ENCODE measurements at regions not wholly inside any gene's neighbourhood (a gene's known extent, or its start where the extent isn't known, plus 50 kb on each side); places are given as distances from the start of the nearest gene placed in this dataset.

- Mint-ChIP-seq H3K9me3 (peaks cover 2 to 14% (median 5%) of the 10 kb centered on the region in 7 donors), H3K4me1 (no peaks in the 10 kb centered on the region), H3K27ac (no peak overlapping the region), H3K36me3 (no peaks in the 10 kb centered on the region), H3K4me3 (no peak overlapping the region), H3K27me3 (ENCODE audit: low read depth in 3 of 3) (peaks cover 0 to 5% (median 2%) of the 10 kb centered on the region in 3 donors)
- 94% methylated on average over 4 of the region's 5 CpGs for WGBS (ENCODE audit: insufficient coverage)
- intact Hi-C loops (cut with micrococcal nuclease): no loop called here
- H3K27me3 ChIP-seq (ENCODE audit: control insufficient read depth in 2 of 2, insufficient read depth in 2 of 2, low read length in 2 of 2): no peaks in the 10 kb centered on the region
- H3K9me3 ChIP-seq (replicated peaks in 1 of 2; ENCODE audit: control insufficient read depth in 1 of 2, insufficient read depth in 1 of 2, low read length in 2 of 2): peaks cover 0 to 3% of the 10 kb centered on the region in 2 donors
- H4K20me1 ChIP-seq (ENCODE audit: insufficient read depth, low read length): no peaks in the 10 kb centered on the region
- no peak overlapping the region for H3K27ac ChIP-seq (ENCODE audit: low read depth in 1 of 2, low read length in 2 of 2)
- no peaks in the 10 kb centered on the region for H3K36me3 ChIP-seq (replicated peaks in 1 of 2; ENCODE audit: control insufficient read depth in 1 of 2, insufficient read depth in 2 of 2, low read length in 2 of 2)
- no peak overlapping the region for H3K4me2 ChIP-seq (replicated peaks; ENCODE audit: extremely low read depth, low read length, poor library complexity, severe bottlenecking)
- no peak for DNase-seq
- H3K4me3 ChIP-seq (replicated peaks in 1 of 3; ENCODE audit: low read depth in 2 of 3, low read length in 3 of 3): no peak overlapping the region
- TF ChIP-seq CTCF (IDR thresholded peaks at IDR 0.05): no peak
- H3K79me2 ChIP-seq (ENCODE audit: insufficient read depth, low read length): no peaks in the 10 kb centered on the region
- H3K9ac ChIP-seq (ENCODE audit: insufficient read depth, low read length, poor library complexity, severe bottlenecking): no peak overlapping the region
- no peaks in the 10 kb centered on the region for H3K4me1 ChIP-seq (ENCODE audit: control insufficient read depth in 1 of 2, insufficient read depth in 2 of 2, low read length in 2 of 2)
- no peak overlapping the region for H2AFZ ChIP-seq (ENCODE audit: insufficient read depth, low read depth, low read length, poor library complexity, severe bottlenecking)
These were observed 361.7 kb downstream of the PRDM2 start for GRCh38 chr1:14061722-14062121.

GRCh38 chr1:14062669-14063068 is 362.7 kb downstream of the PRDM2 start:
- Mint-ChIP-seq H3K4me3 (no peak overlapping the region), H3K4me1 (no peaks in the 10 kb centered on the region), H3K36me3 (no peaks in the 10 kb centered on the region), H3K9me3 (peaks cover 2 to 12% (median 5%) of the 10 kb centered on the region in 7 donors), H3K27me3 (ENCODE audit: low read depth in 3 of 3) (peaks cover 0 to 5% (median 2%) of the 10 kb centered on the region in 3 donors), H3K27ac (no peak overlapping the region)
- intact Hi-C loops (cut with micrococcal nuclease): no loop called here
- no peak overlapping the region for H3K27ac ChIP-seq (ENCODE audit: low read depth in 1 of 2, low read length in 2 of 2)
- TF ChIP-seq CTCF (IDR thresholded peaks at IDR 0.05): no peak
- no peak overlapping the region for H3K9ac ChIP-seq (ENCODE audit: insufficient read depth, low read length, poor library complexity, severe bottlenecking)
- no peaks in the 10 kb centered on the region for H3K4me1 ChIP-seq (ENCODE audit: control insufficient read depth in 1 of 2, insufficient read depth in 2 of 2, low read length in 2 of 2)
- H3K79me2 ChIP-seq (ENCODE audit: insufficient read depth, low read length): no peaks in the 10 kb centered on the region
- H2AFZ ChIP-seq (ENCODE audit: insufficient read depth, low read depth, low read length, poor library complexity, severe bottlenecking): no peak overlapping the region
- DNase-seq: no peak
- H3K4me3 ChIP-seq (replicated peaks in 1 of 3; ENCODE audit: low read depth in 2 of 3, low read length in 3 of 3): no peak overlapping the region
- no peaks in the 10 kb centered on the region for H4K20me1 ChIP-seq (ENCODE audit: insufficient read depth, low read length)
- no peaks in the 10 kb centered on the region for H3K36me3 ChIP-seq (replicated peaks in 1 of 2; ENCODE audit: control insufficient read depth in 1 of 2, insufficient read depth in 2 of 2, low read length in 2 of 2)
- H3K27me3 ChIP-seq (ENCODE audit: control insufficient read depth in 2 of 2, insufficient read depth in 2 of 2, low read length in 2 of 2): no peaks in the 10 kb centered on the region
- no CpG with 5 or more reads among the region's 4 CpGs for WGBS (ENCODE audit: insufficient coverage)
- H3K9me3 ChIP-seq (replicated peaks in 1 of 2; ENCODE audit: control insufficient read depth in 1 of 2, insufficient read depth in 1 of 2, low read length in 2 of 2): peaks cover 0 to 4% of the 10 kb centered on the region in 2 donors
- no peak overlapping the region for H3K4me2 ChIP-seq (replicated peaks; ENCODE audit: extremely low read depth, low read length, poor library complexity, severe bottlenecking)
